SJSA1 (cell line): ENCODE measurements at regions not wholly inside any gene's neighbourhood (a gene's known extent, or its start where the extent isn't known, plus 50 kb on each side); places are given as distances from the start of the nearest gene placed in this dataset.

Experiments
- DNase-seq, 2 experiments: peaks; one replicate each; pipeline ENCODE4 v3.0.0-alpha.2; 2015 to 2020; ENCODE audit warnings: low spot score in 2 of 2, low read depth in 1 of 2
- H3K27ac ChIP-seq: fragments of 250-450 bp; sonication (Bioruptor Pico); 2 replicates; pipeline ENCODE4 v1.5.1; 2020; ENCODE audit warnings: mild to moderate bottlenecking, moderate library complexity
- H3K27me3 ChIP-seq: fragments of 250-450 bp; sonication (Bioruptor Pico); replicated peaks from 2 replicates; pipeline ENCODE4 v1.5.1; 2020; ENCODE audit warnings: mild to moderate bottlenecking, moderate library complexity
- H3K36me3 ChIP-seq: fragments of 250-450 bp; sonication (Bioruptor Pico); 2 replicates; pipeline ENCODE4 v1.5.1; 2020; ENCODE audit warnings: mild to moderate bottlenecking
- H3K4me1 ChIP-seq: fragments of 250-450 bp; sonication (Bioruptor Pico); replicated peaks from 2 replicates; pipeline ENCODE4 v1.6.1; 2021; ENCODE audit warnings: mild to moderate bottlenecking
- H3K4me3 ChIP-seq: fragments of 250-450 bp; sonication (Bioruptor Pico); 2 replicates; pipeline ENCODE4 v1.5.1; 2020; ENCODE audit warnings: mild to moderate bottlenecking
- H3K9me3 ChIP-seq: fragments of 250-450 bp; sonication (Bioruptor Pico); replicated peaks from 2 replicates; pipeline ENCODE4 v1.5.1; 2020; ENCODE audit warnings: mild to moderate bottlenecking

DNA sequence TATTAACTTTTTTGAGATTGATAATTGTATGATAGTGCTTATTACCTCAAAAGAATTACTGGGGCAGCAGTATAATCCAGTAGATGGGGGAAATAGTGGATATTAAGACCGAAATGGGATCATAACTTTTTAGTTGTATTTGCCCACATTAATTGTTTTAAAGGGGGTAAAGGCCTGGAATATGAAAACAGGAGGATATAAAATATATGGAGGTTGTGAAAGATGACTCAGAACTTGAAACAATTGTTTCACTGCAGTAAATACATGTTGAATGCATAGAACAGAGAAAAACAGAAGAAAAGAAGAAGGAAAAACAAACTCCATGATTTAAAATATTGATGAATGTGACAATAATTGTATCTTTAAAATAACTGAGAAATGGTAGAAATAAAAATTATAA is 94.1 kb upstream of the VPREB1 start:
- Histone ChIP-seq H3K27ac (no peak overlapping the region), H3K27me3 (peaks cover 63% of the 10 kb centered on the region), H3K9me3 (no peaks in the 10 kb centered on the region), H3K4me1 (no peaks in the 10 kb centered on the region), H3K4me3 (no peak overlapping the region), H3K36me3 (no peaks in the 10 kb centered on the region)
- no peak for DNase-seq

DNA sequence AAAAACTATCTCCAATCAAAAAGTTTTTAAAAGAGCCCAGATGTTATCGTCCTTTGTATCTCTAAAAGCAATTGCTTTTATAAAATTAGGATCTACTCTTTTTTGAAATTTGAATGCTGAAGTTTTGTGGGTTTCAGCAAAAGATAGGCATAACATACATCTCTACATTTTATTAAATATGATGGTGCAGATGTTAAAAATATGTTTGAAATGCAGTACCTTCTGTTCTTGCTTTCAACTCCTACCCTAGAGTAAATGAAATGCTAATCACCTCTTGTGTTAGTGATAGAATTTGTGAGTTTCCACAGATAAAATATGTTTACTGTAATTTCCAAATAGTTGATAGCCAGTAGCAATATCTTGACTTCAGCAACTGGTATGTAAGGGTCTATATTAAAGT is 95.7 kb upstream of the VPREB1 start:
- Histone ChIP-seq H3K4me3 (no peak overlapping the region), H3K9me3 (no peaks in the 10 kb centered on the region), H3K27ac (no peak overlapping the region), H3K27me3 (peaks cover 74% of the 10 kb centered on the region), H3K36me3 (no peaks in the 10 kb centered on the region), H3K4me1 (no peaks in the 10 kb centered on the region)
- no peak for DNase-seq

DNA sequence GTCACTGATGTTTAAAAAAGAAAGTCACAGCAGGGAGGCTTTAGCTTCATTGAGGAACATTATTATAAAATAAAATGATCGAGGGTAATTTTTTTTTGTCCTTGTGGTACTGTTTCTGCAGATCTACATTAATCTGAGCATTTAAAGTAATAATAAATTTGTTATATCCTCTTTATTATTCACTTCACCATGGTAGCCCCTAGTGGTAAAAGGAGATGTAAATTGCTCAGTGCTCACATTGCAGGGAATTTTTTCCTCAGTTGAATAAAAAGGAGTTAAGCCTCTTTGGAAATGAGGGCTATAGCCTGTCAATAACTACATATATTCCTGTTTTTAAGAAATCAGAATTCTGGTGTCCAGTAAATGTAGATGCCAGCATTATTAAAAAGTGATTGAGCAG is 99.7 kb upstream of the VPREB1 start:
- Histone ChIP-seq H3K4me1 (no peaks in the 10 kb centered on the region), H3K27me3 (peaks cover 90% of the 10 kb centered on the region), H3K27ac (no peak overlapping the region), H3K9me3 (no peaks in the 10 kb centered on the region), H3K36me3 (no peaks in the 10 kb centered on the region), H3K4me3 (no peak overlapping the region)
- no peak for DNase-seq

DNA sequence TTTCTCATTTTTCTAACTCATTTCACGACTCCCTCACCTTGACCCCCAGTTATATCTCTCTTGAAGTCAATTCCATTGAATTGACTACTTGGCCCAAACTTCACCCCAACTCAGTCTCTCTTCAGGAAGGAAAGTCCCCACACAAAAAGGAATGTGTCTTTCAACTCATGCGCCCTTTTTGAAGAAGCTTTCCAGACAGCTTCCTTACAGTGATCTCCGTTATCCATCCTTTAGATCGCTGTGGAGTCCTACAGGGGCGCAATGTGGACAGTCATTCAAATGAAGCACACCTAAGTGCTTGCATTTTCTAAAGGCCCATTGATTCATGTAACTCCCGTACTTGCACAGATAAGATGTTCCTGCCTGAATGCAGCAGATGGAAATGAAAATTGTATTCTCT is 101.1 kb upstream of the VPREB1 start:
- Histone ChIP-seq H3K27ac (no peak overlapping the region), H3K36me3 (no peaks in the 10 kb centered on the region), H3K9me3 (no peaks in the 10 kb centered on the region), H3K27me3 (peaks cover 92% of the 10 kb centered on the region), H3K4me3 (no peak overlapping the region), H3K4me1 (no peaks in the 10 kb centered on the region)
- no peak for DNase-seq

DNA sequence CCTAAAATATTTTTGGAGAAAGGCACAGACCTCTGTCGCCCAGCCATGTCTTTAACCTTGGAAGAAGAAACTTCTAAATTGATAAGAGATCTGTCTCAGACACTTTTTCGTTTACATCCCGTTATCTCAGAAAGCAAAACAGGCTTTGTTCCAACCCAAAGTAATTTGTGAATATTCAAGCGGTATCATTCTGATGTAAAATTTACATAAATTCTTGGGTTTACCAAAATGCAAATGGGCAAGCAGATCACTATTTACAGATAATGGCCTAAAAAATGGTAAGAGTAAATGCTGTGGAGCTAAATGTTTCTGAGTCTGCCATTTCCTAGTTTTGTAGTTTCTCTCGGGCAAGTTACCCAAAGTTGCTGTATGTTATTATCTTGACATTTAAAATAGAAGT is 101.9 kb upstream of the VPREB1 start:
- H3K4me1 ChIP-seq: no peaks in the 10 kb centered on the region
- no peak overlapping the region for H3K27ac ChIP-seq
- no peaks in the 10 kb centered on the region for H3K36me3 ChIP-seq
- no peaks in the 10 kb centered on the region for H3K9me3 ChIP-seq
- no peak overlapping the region for H3K4me3 ChIP-seq
- H3K27me3 ChIP-seq: peaks cover 92% of the 10 kb centered on the region
- no peak for DNase-seq

DNA sequence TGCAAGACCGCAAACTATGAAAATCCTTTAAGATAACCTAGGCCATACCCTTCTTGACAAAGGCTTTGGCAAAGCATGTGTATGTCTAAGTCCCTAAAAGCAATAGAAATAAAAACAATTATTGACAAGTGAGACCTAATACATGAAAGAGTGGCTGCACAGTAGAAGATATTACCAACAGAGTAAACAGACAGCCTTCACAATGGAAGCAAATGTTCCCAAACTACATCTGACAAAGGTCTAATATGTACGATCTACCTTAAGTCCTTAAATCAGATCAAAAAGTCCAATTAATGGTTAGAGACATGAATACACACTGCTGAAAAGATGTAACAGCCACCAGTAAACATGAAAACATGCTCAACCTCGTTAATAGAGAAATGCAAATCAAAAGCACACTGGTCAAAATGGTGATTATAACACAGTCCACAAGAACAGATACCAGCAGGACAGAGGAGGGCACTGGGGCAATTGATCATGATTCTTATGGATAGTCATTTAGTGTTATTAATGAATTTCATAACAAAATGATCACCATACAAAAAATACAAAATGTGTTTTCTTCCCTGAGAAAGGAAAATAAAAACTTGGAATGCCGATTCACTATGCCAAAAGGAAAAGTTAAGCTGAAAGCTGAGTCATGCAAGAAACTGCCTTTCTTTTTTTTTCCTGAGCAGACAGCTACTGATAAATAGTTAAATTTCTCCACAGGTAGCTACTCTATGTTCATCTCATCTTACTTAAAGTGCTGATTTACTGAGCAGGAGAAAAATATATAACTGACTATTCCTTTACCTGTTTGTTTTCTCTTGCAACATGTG is 102.6 kb upstream of the VPREB1 start:
- Histone ChIP-seq H3K36me3 (no peaks in the 10 kb centered on the region), H3K9me3 (no peaks in the 10 kb centered on the region), H3K27me3 (peaks cover 91% of the 10 kb centered on the region), H3K4me3 (no peak overlapping the region), H3K27ac (no peak overlapping the region), H3K4me1 (no peaks in the 10 kb centered on the region)
- no peak for DNase-seq

DNA sequence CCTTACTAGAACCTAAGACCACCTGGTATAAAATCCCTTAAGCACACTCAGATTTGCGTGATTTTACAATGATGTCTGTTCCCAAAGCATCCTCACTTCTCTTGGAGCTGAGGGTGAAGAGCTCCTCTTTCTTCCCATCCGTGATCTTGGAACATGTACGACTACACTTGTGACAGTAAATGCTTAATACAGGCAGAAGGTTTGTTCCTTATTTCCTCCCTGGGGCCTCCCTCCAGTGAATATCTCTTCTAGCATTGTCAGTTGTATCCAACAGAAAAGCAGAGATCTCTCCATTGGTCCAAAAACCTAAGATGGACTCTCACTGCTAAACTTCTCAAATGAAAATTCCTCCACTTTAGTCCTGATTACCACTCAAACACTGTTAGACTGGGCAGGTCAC is 103.6 kb upstream of the VPREB1 start:
- H3K27me3 ChIP-seq: peaks cover 92% of the 10 kb centered on the region
- H3K27ac ChIP-seq: no peak overlapping the region
- no peaks in the 10 kb centered on the region for H3K9me3 ChIP-seq
- no peaks in the 10 kb centered on the region for H3K36me3 ChIP-seq
- no peak for DNase-seq
- H3K4me1 ChIP-seq: no peaks in the 10 kb centered on the region
- no peak overlapping the region for H3K4me3 ChIP-seq

DNA sequence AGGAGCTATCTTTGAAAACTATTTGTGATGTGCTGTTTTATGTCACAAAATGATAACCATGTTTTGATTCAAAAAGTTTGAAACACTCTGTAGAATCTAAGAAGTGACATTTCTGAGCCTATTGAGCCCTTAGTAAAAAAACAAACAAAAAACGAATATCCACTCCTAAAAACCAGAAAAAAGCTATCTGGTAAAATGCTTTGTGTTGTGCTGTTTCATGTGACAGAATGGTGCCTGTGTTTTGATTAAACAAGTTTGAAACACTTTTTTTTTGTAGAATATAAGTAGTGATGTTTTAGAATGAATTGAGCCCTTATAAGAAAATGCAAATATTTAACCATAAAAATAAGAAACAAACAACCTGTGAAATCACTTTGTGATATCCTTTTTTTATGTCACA is 105.2 kb upstream of the VPREB1 start:
- DNase-seq: no peak
- Histone ChIP-seq H3K36me3 (no peaks in the 10 kb centered on the region), H3K9me3 (no peaks in the 10 kb centered on the region), H3K4me1 (no peaks in the 10 kb centered on the region), H3K4me3 (no peak overlapping the region), H3K27me3 (peaks cover 93% of the 10 kb centered on the region), H3K27ac (no peak overlapping the region)

DNA sequence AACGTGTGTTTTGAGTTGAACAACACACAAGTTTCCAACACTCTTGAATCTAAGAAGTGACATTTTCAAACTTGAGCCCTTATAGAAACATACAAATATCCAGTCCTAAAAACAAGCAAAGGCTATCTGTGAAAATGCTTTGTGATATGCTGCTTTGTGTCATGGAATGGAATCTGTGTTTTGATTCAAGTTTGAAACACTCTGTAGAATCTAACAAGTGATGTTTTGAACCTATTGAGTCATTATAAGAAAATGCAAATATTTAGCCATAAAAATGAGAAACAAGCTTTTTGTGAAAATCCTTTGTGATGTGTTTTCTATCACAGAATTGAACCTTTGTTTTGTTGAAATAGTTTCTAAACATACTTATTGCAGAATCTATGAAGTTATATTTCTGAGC is 105.7 kb upstream of the VPREB1 start:
- no peak overlapping the region for H3K4me3 ChIP-seq
- H3K9me3 ChIP-seq: no peaks in the 10 kb centered on the region
- H3K27ac ChIP-seq: no peak overlapping the region
- H3K4me1 ChIP-seq: no peaks in the 10 kb centered on the region
- DNase-seq: no peak
- peaks cover 93% of the 10 kb centered on the region for H3K27me3 ChIP-seq
- no peaks in the 10 kb centered on the region for H3K36me3 ChIP-seq

DNA sequence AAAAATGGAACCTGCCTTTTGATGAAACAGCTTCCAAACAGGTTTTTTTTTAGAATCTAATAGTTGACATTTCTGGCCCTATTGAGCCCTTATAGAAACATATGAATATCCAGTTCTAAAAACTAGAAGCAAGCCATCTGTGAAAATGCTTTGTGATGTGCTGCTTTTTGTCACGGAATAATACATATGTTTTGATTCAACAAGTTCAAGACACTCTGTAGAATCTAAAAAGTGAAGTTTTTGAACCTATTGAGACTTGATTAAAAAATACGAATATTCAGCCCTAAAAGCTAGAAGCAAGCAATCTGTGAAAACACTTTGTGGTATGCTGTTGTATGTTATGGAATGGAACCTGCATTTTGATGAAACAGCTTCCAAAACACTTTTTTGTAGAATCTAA is 106.7 kb upstream of the VPREB1 start:
- Histone ChIP-seq H3K36me3 (no peaks in the 10 kb centered on the region), H3K27ac (no peak overlapping the region), H3K4me1 (no peaks in the 10 kb centered on the region), H3K4me3 (no peak overlapping the region), H3K27me3 (peaks cover 86% of the 10 kb centered on the region), H3K9me3 (no peaks in the 10 kb centered on the region)
- DNase-seq: no peak

DNA sequence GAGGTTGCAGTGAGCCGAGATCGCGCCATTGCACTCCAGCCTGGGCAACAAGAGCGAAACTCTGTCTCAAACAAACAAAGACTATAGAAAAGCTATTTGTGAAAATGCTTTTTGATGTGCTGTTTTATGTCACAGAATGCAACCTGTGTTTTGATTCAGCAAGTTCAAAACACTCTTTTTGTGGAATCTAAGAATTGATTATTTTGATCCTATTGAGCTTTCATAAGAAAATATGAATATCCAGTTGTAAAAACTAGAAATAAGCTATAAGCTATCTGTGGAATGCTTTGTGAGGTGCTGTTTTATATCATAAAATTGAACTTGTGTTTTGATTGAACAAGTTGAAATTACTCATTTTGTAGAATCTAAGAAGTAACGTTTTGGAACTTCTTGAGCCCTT is 110.7 kb upstream of the VPREB1 start:
- DNase-seq: no peak
- Histone ChIP-seq H3K4me1 (no peaks in the 10 kb centered on the region), H3K9me3 (no peaks in the 10 kb centered on the region), H3K4me3 (no peak overlapping the region), H3K27me3 (peaks cover 69% of the 10 kb centered on the region), H3K36me3 (no peaks in the 10 kb centered on the region), H3K27ac (no peak overlapping the region)

DNA sequence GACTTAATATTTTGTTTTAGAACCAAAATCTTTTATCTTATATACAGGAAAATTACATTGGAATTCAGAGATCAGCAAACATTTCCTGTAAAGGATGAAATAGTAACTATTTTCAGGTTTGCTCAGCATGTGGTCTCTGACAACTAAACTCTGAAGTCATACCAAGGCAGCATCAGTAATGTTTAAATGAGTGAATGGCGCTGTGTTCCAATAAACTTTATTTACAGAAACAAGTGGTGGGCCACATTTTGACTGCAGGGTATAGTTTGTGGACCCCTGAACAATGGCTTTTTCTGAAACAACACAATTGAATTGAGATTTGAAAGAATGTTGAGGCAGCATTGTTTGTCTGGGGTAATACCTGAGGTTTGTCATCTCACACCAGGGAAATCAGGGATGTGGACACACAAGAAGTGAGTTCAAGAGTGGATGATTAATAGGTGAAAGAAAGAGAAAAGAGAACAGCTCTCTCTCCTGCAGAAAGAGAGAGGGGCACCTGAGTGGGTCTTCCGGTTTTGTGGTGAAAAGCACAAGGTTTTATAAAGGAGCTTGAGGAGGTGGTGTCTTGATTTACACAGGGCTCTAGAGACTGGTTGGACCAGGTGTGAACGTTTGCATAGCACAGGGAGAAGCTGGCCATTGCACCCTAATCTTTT is 113.5 kb upstream of the VPREB1 start:
- H3K36me3 ChIP-seq: no peaks in the 10 kb centered on the region
- no peak overlapping the region for H3K27ac ChIP-seq
- no peak overlapping the region for H3K4me3 ChIP-seq
- H3K9me3 ChIP-seq: no peaks in the 10 kb centered on the region
- DNase-seq: no peak
- H3K4me1 ChIP-seq: no peaks in the 10 kb centered on the region
- H3K27me3 ChIP-seq: peaks cover 63% of the 10 kb centered on the region

DNA sequence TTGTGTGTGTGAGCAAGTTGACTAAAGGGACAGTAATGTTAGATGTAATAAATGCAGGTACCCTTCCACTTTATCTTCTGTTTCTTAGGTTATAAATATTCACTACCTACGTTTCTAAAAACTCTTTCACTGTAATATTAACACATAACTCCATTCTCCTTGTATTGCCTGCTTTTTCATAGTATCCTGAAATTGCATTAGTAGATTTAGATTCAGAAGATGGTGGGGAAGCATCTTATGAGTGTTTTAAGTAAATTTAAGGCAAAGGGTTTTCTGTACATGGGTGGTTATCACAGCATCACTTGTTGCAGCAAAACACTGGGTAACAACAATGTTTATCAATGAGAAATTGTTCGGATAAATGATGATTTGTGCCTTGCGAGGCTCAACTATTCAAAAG is 115.2 kb upstream of the VPREB1 start:
- peaks cover 50% of the 10 kb centered on the region for H3K27me3 ChIP-seq
- DNase-seq: no peak
- no peaks in the 10 kb centered on the region for H3K4me1 ChIP-seq
- no peaks in the 10 kb centered on the region for H3K36me3 ChIP-seq
- no peaks in the 10 kb centered on the region for H3K9me3 ChIP-seq
- H3K27ac ChIP-seq: no peak overlapping the region
- H3K4me3 ChIP-seq: no peak overlapping the region

DNA sequence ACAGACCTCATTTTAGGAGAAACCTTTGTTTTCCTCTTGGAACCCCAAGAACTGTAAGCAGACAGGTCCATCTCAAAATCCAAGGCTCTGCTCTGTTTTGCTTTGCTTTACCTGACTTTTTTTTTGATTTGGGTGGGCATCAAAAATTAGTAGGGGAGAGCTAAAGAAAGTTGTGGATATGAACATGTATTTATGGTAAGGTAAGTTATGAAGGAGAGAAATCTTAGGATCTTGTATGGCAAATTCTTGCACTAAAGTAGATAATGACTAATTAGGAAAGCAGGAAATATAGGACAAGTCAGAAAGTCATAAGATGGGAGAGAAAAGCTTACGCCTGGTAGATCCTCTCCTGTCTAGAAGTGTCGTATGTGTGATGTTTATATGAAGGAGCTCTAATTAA is 116.1 kb upstream of the VPREB1 start:
- H3K27me3 ChIP-seq: peaks cover 45% of the 10 kb centered on the region
- no peak overlapping the region for H3K27ac ChIP-seq
- H3K36me3 ChIP-seq: no peaks in the 10 kb centered on the region

More for the DNA sequence above, 116.1 kb upstream of the VPREB1 start:
- H3K9me3 ChIP-seq: no peaks in the 10 kb centered on the region
- no peak overlapping the region for H3K4me3 ChIP-seq
- no peak for DNase-seq
- H3K4me1 ChIP-seq: no peaks in the 10 kb centered on the region
